ENCODE measurements at regions not wholly inside any gene's neighbourhood (a gene's known extent, or its start where the extent isn't known, plus 50 kb on each side); places are given as distances from the start of the nearest gene placed in this dataset.

DNA sequence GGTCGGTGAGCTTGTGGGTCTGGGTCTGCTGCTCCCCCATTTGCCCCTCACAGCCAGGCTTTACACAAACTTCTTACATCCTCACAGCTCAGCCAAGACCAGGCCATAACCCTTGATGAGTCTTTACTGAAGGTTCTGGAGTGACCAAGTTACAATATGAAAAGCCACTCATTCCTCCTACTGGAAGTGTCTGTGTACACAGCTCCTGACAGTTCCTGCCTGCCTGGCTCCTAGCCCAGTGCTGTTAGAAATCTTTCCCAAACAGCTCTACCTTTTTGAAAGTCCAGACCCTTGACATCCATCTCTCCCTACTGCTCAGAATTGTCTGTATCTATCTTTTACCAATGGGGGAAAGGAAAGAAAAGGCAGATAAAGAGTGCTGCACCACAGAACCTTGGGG lies 106.9 kb downstream of the PAX1 start:
- no peak for DNase-seq

DNA sequence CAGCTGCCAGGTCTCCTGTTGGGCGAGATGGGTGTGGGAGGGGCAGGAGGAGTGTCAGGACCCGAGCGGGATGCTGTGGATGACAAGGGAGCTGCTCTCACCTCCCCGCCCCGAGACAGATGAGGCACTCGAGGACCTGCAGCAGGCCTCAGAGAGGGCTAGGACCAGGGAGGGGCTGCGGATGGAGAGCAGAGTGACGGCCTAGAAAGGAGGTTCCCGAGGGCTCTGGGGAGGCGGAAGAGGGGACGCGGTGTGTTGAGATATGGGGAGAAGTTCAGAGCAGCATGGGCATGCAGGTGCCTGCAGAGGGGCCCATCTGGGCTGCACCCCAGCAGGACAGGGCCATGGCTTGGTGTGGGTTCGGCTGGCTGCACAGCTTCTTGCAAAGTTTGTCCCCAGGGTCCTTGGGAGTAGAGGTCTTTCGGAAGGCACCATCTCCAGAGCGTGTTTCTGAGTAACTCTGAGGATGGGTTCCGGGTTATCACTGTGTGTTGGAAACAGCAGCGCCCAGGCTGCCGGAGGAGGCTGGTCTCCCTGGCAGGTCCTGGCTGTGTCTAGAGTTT lies 104.6 kb downstream of the PAX1 start:
- DNase-seq, result no peak

DNA sequence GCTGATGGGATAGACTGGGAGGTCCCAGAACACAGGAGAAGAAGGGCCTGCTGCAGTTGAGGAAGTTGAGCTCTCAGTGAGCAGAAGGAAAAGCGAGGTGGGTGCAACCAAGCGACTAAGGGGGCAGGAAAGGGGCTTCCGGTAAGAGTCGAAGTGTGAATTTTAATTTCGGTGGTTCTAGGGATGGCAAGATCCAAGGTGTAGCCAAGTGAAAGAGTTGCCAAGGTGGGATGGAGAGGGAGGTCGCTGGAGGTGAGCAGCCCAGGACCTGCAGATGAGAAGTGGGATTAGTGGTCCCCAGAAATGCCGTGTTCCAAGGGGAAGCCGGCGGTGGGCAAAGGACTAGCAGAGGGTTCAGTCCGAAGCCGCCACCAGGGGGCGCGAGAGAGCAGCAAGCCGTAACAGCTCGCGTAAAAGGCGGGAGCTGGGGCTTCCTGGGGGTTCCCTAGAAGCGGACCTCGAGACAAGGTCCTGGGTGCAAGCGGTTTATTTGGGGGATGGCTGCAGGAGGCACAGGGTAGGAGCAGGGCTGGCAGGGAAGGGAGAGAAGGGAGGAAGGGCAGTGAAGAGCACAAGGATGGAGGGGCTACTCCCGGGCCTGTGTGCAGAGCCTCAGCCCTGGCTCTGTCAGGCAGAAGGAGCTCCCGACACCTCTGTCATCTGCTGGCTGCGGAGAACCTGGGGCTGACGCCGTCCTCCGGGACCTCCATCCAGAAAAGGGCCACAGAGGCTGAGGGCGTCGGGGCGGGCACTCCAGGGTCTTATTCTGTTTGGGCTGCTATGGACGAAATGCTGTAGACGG lies 103.6 kb downstream of the PAX1 start:
- no peak for DNase-seq

DNA sequence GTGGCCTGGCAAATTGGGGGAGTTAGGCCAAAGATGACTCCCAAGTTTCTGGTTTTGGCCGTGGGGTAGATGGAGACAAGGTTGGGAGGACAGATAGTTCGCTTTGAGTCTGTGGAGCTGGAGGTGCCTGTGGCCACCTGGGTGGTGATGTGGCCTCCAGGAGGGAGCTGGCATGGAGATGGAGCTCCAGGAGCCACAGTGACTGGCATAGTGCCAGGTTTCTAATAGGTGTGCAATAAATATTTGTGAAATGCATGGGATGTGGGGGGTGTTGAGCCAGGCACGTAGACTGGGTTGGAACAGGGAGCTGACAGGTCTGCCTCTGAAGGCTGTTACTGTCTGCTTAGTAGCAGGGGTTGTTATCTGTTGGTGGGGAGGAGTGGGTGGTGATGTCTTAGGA lies 102.7 kb downstream of the PAX1 start:
- no peak for DNase-seq

DNA sequence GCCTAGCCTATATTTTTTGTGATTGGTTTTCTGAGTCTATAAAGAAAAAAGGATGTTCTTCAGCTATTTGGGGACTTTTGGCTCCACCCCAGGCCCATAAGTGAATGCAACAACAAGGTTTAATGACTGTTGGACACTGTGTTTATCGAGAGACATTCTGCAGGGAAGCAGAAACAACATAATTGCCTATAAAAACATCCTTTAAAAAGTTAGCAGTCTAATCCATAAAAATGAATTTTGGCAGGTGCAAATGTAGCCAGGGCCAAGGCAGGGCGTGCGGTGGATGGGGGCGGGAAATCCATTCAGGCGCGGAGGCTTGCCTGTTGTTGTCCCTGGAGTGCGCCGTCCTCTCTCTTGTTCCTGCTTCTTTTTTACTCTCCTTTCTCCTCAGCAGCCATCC lies 99.3 kb downstream of the PAX1 start:
- no peak for DNase-seq

DNA sequence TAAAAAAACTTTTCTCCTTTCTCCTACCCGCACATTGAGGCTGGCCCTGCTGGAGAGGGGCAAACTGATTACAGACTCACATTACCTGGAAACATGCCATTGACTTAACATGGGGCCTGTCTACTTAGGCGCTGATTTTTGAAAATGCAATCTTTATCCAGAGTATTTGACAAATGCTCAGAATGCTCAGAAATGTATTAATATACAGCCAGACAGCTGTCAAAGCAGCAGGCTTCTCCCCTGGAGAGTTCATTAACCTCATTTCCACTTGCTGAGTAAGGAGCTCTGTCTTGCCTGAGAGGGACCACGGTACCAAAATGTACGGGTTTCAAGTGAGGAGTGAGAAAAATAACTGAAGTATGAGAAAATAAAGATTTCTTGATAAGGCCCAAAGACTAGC lies 95.7 kb downstream of the PAX1 start:
- no peak for DNase-seq

DNA sequence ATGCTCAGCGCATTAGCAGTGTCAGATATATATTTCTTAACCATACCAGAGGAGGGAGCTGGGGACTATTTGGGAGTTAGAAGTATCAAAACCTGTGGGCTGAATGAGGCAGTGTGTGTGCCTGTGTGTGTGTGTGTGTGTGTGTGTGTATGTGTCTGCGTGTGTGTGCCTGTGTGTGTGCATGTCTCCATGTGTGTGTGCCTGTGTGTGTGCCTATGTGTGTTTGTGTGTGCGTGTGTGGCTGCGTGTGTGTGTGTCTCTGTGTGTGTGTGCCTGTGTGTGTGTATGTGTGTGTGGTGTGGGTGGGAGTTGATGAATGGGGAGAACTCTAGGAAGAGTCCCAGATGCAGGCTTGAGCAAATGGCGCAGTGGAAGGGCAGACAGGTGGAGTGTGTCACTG lies 92.9 kb downstream of the PAX1 start:
- no peak for DNase-seq

DNA sequence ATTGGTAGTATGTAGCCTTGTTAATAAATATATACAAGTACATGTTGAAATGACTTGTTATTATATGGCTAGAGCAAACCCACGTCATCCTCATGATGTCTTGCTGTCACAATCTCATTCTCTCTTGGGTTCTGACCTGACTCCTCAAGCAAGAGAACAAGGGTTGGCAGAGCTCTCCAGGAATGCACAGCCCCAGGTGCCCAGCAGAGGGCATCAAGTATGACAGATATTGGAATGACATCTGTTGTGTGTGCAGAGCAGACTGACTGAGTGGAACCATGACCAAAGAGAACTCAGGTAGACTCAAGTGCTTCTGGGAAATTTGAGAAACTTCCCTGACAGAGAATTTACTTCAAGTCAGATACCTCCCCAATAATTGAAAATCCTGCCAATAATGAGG lies 90.6 kb downstream of the PAX1 start:
- DNase-seq, result no peak

DNA sequence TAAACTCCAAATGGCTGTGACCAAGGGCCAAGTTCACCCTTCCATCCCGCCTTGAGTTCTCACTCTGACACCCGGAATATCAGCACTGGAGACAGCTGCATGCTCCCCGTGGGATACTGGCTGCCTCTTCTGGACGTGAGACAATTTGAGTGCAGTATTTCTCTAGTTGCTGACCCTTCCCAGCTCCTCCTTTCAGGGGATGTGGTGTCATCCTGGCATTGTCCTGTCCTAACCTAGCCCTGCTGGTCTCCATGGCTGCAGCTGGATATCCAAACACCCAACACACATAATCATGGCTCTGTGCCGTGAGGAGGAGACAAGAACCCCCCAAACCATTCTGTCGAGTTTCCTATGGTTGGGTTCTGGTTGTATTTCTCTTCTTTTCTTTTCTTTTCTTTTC lies 82.6 kb downstream of the PAX1 start:
- no peak for DNase-seq

DNA sequence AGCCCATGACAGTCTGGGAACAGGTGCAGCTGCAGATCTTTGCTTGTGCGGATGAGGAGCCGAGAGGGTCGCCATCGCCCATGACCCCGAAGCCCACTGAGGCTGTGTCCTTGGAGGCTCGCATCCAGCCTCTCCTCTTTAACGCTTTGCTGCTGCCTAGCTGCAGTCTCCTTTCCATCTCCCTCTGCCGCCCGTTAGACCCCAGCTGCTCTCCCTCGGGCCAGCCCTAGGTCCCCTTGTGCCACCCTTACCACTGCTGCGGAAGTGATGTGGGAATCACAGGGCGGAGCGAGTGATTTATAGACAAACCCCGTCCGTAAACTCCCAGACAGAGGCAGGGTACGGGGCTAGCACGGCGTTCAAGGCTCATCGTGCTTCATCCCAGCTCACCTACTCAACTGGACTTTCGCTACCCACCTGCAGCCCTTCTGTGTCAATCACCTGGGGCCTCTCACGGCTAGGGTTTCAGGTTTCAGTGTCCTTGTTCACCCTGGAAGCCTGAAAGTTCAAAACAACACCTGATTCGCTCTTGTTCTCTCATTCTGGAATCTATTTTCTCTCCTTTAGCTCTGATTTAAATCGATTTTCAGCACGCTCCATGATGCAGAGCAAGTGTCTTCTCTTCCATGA lies 76.1 kb downstream of the PAX1 start:
- DNase-seq, result no peak

DNA sequence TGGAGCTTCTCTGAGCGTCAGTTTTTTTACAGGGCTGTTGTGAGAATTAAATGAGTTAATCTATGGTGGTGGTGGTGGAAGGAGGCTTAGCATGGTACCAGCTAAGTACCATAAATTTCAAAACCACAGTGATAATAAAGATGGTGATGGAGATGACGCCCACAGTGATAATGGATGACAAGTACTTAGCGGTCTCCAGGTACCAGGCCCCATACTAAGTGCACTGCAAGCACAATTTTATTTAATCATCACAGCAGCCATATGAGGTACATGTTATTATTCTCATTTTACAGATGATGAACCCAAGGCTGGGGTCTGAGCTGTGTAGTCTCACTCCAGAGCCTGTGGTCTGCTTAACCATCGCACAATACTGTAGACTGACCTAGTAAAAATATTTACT lies 75.1 kb downstream of the PAX1 start:
- DNase-seq, result no peak

Measured in DMS79 (cell line).